GM21529 (cell line): ENCODE measurements at regions not wholly inside any gene's neighbourhood (a gene's known extent, or its start where the extent isn't known, plus 50 kb on each side); places are given as distances from the start of the nearest gene placed in this dataset.
A peak's percentile ranks its signal among the peaks of the same experiment; 100 is the strongest.
"Not testable (repeated sequence)": the region's sequence is repeated elsewhere in the genome, so short reads cannot be mapped to it uniquely, and the experiment has no call there.

Experiments
- ATAC-seq: cut with Tn5 transposase; IDR thresholded peaks from one replicate; pipeline ENCODE4 v1.9.1; 2021; ENCODE audit not compliant: unreplicated experiment

DNA sequence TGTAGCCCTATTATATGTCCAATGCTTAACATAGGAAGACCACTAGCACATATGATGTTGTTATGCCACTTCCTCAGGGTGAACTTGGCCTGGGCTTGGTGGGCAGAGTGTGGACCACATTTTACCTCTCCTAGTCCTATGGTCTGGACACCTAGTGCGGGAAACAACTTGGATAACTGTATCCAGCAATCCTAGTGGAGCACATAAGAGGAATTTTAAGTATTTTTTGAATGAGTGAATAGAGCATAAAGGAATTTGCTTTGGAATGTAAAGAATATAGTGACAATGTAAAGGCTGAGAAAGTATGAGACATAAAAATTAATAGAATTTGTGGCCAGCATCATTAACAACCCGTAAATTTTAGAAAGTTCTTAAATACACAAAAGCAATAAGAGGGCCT is 528.9 kb downstream of the IGSF11 start:
- no peak for ATAC-seq

DNA sequence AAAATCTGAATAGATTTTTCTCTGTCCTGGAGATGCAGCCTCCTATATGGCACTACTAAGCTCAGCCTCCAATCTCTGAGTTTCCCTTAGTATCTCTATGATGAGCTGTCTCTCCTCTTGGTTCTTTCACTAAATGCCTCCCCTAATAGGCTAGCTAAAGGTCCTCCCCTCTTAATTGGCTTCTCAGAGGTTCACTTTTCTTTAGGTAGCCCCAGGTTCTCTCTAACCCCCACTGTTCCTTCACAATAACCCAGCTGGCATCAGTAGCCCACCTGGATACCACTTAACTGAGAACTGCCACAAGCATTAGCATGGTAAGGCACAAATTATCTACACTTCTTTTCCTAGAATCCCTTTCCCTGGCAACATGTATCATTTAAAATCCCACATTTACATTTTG is 523.2 kb downstream of the IGSF11 start:
- ATAC-seq, result no peak

DNA sequence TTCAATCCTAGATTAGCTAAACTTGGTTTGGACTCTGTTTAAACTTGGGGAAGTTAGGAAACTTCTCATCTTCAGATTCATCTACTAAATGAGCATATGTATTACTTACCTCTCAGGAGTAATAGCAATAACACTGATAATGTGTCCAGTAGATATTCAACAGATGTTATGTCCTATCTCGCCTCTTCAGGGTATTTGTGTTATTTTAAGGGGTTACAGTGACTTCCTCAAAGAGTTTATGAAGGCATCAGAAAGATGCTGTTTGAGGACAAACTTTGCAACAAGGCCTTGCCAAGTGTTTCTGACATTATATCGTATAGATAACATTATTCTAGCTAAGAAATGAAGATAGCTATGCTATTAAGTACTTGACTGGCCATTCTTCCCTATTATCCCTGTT is 522.3 kb downstream of the IGSF11 start:
- ATAC-seq, result no peak

DNA sequence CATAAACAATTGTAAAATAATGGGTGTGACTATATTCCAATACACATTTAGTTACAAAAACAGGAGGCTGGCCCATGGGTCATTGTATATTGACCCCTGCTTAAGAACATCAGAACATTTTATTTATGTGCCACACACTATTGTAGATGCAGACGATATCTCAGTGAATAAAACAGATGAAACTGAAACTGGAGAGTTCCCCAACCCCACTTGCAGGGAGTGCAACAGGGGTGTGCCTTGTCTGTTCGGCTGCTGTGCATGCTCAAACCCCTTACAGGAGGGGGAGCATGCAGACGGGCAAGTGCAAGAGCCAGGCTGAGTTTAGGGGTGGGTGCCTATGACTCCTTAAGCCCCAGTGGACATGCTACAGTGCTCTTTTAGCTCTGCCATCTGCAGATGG is 509.6 kb downstream of the IGSF11 start:
- ATAC-seq, result no peak

DNA sequence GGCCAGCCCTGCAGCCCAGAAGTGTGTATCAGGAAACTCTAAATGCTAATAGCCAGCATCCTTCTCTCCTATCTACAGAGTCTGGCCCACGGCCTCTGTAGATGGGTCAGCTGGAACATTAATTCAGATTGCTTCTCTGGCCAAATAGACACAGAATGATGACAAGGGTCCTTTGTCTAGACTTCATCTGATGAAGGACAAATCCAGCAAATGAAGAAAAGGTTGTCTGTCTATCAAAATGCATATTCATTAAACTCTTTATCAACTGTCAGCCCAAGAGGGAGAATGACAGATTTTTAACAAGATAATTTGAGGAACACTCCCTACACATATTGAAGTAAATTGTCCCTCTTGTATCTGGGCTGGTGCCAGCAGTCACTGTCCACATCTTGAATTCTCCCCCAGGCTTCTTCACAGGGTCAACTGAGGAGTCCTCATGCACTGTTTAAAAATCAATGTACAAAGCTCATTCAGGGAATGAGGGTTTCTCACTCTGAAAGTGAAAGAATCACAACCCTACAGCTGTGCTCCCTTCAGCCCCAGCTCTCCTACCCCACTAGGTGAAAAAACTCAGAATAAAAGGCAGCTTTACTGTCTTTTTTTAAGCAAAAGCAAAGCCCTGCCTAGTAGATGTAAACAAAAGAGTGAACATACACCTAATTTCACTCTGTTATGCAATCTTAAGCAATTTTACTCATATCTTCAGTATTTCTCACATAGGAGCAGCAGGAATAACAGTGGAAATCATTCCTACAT is 507.7 kb downstream of the IGSF11 start:
- peak; percentile 86 for ATAC-seq

DNA sequence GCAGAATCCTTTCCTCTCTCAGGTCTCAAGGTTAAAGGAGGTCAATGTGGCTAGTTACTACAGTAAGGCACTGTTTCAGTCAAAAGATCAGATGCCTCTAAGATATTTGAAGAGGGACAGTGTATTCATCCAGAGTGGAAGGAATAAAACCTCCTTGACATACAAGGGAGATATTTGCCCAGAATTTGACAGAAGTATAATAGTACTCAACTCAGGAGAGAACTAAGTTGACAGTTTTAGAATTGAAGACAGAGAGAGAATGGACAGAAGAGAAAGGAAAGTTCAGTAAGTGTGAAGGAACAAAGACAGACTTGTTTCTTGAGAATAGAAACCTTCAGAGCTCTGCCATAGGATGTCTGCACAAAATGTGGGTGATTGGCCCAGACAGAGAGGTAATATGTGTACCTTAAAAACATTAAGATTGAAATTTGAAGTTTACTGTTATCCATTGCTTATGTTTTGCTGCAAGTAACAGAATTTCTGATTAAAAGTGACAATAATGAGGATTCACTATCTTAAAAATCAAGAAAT is 507.1 kb downstream of the IGSF11 start:
- ATAC-seq, result peak; percentile 39

DNA sequence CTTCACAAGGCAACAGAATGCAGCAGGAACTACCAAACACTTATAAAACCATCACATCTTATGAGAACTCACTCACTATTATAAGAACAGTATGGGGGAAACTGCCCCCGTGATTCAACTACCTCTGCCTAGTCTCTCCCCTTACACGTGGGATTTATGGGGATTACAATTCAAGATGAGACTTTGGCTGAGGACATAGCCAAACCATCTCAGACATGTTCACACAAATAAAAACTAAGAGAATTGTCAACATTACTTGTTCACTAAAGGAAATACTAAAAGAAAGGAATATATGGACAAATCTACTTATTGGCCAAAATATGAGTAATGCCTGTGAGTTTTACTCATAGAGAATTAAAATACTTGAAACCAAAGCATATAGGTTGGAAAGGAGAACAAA is 505.1 kb downstream of the IGSF11 start:
- ATAC-seq, result no peak

DNA sequence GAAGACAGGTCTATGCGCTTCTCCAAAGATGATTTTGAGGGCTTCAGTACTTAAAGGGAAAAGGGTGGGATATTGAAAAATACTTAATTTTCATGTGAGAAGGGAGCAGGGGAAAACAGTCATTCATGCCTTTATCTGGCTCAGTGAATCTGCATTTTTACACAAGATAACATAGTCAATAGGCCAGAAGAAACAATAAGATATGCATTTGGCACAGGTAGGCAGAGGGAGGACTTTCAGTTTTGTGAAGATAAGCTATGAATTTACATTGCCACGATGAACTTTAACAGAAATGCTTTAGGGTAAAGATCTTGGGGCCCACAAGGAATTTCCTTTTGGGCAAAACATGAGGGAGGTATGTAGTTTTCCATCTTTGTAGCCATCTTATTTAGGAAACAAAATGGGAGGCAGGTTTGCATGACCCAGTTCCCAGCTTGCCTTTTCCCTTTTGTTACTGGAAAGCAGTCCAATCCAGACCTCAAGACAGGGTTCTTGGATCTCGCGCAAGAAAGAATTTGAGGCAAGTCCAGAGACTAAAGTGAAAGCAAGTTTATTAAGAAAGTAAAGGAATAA is 504.2 kb downstream of the IGSF11 start:
- no peak for ATAC-seq

DNA sequence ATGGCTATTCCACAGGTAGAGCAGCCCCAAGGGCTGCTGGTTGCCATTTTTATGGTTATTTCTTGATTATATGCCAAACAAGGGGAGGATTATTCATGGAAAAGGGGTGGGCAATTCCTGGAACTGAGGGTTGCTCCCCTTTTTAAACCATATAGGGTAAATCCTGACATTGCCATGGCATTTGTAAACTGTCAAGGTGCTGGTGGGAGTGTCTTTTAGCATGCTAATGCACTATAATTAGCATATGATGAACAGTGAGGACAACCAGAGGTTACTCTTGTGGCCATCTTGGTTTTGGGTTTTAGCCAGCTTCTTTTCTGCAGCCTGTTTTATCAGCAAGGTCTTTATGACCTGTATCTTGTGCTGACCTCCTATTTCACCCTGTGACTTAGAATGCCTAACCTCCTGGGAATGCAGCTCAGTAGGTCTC is 503.7 kb downstream of the IGSF11 start:
- ATAC-seq, result not testable (repeated sequence)

DNA sequence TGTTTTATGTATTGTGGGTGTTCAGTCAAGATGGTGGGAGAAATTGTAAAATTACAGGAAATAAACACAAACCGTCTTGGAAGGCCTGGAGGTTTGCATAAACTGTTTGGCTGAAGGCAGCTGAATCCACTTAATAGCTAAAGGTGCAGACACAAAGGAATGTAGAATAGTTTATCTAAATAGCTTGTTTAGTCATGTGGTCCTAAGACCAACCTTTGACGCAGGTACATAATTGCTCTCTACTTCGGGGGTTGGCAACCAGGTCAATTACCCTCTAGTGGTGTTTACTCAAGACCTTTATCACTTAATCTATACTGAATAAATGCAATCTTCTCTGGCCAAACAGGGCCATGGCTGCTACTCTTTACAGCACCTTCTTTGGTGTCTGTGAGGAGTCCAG is 502.8 kb downstream of the IGSF11 start:
- no peak for ATAC-seq

DNA sequence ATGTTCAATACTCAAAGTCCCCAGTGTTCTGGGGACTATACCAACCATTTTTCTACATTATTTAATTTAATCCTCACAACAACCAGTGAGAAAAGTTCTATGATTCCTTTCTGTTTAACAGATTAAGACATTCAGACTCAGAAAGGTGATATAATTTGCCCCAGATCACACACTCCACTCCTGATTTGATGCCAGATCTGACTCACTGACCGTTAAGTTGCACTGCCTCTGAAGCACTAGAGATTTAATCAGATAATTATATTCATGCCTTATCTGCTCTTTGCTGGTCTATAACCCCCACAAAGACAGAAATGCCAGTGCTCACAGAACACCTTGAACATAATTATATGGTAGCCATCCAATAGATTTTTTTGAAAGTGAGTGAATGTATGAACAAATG is 501.0 kb downstream of the IGSF11 start:
- no peak for ATAC-seq

DNA sequence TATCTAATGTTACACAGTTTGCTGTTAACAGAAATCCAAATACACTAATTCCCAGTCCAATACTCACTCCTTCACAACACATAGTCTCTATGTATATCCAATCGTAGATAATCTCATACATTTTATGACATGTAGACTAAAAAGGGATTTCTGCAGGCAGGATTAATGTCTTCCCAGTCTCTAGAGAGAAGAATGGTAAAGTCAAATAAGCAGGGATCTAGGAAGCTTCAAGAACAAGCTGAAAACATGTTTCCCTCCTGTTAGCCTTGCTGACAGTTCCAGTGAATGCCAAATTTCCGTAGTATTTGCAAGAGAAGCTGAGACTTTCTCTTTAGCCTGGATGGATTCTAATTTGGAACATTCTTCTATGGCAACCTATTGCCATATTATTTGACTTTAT is 500.1 kb downstream of the IGSF11 start:
- ATAC-seq, result no peak

DNA sequence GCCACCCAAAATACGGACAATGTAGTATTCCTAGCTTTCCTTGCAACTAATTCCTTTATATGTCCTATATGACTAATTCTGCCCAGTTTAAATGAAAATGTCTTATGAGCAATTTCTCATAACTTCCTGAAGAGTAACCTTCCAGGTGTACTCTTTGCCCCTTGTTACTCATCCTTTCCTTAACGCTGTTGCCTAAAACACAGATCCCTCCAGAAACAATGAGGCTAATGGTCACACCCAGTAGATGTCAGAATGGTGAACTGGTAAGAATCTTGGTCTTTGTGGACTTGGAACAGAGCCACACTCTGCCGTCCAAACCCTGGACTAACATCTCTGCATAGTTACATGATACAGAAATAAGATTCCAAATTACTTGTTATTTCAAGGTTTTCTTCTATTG is 497.9 kb downstream of the IGSF11 start:
- no peak for ATAC-seq

DNA sequence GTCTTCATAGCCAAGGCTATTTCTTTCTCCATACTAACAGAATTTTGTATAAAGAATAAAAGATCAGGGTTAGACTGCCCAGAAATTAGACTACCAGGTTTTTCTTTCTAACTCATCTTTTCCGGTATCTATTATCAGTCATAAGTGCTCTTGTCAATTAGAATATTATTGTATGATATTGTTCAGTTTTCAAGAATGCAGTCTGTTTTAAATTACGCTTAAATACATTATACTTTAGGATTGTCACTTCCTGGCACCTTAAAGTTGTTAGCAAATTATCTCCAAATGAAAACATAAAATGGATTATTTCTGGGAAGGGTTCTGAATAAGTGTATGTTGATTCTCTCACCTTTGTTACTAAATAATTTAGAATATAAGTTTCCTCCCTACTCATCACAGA is 497.2 kb downstream of the IGSF11 start:
- ATAC-seq, result no peak

DNA sequence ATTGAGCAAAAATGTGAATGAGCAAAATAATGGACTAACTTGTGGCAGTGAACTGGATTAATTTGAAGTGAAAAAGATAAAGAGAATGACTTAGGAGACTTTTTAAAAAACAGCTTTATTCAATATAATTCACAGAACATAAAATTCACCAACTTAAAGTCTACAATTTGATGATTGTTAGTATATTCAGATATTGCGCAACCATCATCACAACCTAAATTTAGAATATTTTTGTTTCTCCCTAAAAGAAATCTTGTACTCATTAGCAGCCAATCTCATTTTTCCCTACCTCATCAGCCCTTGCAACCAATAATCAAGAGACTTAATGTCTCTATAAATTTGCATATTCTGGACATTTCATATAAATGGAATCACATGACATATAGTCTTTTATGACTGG is 496.5 kb downstream of the IGSF11 start:
- no peak for ATAC-seq

DNA sequence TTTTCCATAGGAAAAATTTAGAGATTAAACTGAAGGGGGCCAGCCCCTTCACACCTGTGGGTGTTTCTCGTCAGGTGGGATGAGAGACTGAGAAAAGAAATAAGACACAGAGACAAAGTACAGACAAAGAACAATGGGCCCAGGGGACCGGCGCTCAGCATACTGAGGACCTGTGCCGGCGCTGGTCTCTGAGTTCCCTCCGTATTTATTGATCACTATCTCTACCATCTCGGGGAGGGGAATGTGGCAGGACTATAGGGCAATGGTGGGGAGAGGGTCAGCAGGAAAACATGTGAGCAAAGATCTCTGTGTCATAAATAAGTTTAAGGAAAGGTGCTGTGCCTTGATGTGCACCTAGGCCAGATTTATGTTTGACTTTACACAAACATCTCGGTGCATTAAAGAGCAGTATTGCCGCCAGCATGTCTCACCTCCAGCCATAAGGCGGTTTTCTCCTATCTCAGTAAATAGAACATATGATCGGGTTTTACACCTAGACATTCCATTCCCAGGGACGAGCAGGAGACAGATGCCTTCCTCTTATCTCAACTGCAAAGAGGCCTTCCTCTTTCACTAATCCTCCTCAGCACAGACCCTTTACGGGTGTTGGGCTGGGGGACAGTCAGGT is 494.7 kb downstream of the IGSF11 start:
- ATAC-seq, result not testable (repeated sequence)

DNA sequence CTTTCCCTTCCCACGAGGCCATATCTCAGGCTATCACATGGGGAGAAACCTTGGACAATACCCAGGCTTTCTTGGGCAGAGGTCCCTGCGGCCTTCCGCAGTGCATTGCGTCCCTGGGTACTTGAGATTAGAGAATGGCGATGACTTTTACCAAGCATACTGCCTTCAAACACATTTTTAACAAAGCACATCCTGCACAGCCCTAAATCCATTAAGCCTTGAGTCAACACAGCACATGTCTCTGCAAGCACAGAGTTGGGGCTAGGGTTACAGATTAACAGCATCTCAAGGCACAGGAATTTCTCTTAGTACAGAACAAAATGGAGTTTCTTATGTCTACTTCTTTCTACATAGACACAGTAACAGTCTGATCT is 494.2 kb downstream of the IGSF11 start:
- not testable (repeated sequence) for ATAC-seq

DNA sequence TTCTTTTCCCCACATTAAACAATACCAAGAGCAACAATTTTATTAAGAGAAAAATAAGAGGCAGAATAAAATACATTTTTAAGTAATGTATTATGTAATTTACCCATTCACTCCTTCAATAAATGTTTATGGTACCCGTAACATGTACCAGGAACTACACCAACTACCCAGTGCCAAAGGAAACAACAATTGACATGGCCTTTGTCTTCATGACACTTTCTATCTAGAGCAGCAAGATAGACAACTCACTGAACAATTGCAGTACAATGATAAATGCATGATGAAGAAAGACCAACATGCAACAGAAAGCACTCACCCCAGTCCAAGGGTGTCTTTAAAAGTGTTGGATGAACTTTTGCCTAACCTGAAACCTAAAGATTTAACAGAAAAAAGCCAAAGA is 493.8 kb downstream of the IGSF11 start:
- ATAC-seq, result no peak

DNA sequence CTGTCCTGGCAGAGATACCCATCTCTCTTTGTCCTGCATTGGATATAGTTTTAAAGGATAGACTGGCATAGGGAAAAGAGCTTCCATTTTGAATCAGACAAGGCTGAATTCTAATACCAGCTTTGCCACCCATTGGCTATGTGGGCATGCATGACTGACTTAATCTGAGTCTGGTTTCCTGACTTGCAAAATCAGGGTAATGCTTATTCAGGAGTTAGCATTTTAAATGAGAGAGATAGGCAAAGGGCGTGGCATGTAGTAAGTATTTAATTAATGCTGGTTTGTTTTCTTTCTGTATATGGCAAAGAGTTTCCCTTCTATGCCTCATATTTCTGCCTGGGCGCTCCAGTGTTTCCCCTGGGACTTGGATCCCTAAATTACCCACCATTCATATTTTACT is 492.9 kb downstream of the IGSF11 start:
- no peak for ATAC-seq

DNA sequence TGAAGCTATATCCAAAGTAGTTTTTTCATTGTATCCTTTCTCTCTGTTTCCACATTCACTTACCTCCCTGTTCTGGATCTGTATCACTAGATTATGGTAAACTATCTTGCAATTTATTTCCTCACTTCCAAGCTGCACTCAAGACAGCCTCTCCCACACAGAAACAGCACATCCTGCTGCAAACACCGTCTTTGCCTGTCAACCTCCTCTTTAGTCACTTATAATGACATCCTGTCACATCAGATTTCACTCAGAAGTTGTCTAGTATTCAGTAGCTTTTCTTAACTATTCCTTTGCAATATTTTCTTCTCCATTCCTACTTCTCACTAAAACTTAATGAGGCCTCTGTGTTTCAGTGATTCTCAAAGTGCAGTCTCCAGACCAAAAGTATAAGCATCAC is 490.8 kb downstream of the IGSF11 start:
- no peak for ATAC-seq

DNA sequence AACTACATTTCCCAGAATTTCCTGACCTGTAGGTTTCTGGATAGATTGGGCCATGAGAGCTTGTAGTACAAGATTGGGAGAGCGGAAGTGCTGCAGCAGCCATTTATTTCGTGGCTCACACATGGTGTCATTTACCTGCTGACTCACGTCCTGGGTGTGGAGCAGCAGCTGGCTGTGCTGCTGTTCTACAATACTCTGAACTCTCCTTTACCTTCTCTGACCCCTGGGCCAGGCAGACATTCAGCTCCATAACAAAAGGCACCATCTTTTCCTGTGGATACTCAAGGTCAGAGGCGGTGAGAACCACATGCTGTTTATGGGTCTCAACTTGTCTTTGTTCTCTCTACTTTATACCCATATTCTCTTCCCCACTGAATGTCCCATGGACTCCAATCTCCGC is 490.2 kb downstream of the IGSF11 start:
- ATAC-seq, result no peak

DNA sequence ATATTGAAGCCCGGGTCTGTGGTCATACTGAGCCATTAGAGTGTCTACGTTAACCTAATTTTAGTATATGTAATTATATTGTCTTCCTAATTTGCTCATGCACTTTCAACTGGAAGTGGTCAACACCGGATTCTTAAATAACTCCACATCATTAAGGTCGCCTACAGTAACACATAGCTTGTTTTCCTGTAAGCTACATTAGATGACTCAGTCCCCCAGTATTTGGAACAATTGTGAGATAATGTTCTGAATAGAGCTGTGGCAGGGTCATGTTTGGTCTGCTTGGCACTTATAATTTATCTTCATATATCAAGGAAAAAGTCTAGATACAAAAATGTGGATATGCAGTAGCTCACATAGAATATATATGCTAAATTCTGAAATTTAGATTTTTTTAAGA is 486.2 kb downstream of the IGSF11 start:
- no peak for ATAC-seq
